ENCODE measurements at regions not wholly inside any gene's neighbourhood (a gene's known extent, or its start where the extent isn't known, plus 50 kb on each side); places are given as distances from the start of the nearest gene placed in this dataset.

DNA sequence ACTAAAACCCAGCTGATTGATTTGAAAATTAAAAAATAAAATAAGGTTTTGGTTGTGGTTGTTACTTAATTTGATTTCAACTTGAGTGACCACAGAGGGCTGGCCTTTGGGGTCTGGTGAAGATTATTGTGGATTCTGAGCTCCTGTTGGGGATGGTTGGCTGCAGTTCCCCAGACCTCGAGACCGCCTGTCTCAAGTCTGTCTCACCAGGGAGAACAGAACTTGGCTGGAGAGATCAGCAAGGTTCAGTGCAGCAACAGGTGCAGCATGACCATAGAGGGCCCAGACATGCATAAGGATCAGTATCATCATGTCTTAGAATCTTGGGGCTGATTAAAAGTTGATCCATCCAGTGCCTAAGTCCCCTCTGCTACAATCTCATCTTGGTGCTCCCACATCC is 491.9 kb downstream of the BCOR start:
- no peak overlapping the region for H3K4me3 ChIP-seq (ENCODE audit: low read depth, low read length)
- no peak for DNase-seq (ENCODE audit: low read depth, low spot score)
- TF ChIP-seq CTCF (IDR thresholded peaks at IDR 0.05; ENCODE audit: low read depth, low read length), result no peak
- in situ Hi-C loops (cut with HindIII; ENCODE audit: low sequenced_read_pairs), result no loop called here

GRCh38 chrX:39609941-39610340 is 487.8 kb downstream of the BCOR start:
- DNase-seq (ENCODE audit: low read depth, low spot score), result no peak
- H3K4me3 ChIP-seq (ENCODE audit: low read depth, low read length), result no peak overlapping the region
- in situ Hi-C loops (cut with HindIII; ENCODE audit: low sequenced_read_pairs), result no loop called here
- TF ChIP-seq CTCF (IDR thresholded peaks at IDR 0.05; ENCODE audit: low read depth, low read length), result no peak

GRCh38 chrX:39611468-39611867 is 486.3 kb downstream of the BCOR start:
- no peak for TF ChIP-seq CTCF (IDR thresholded peaks at IDR 0.05; ENCODE audit: low read depth, low read length)

DNA sequence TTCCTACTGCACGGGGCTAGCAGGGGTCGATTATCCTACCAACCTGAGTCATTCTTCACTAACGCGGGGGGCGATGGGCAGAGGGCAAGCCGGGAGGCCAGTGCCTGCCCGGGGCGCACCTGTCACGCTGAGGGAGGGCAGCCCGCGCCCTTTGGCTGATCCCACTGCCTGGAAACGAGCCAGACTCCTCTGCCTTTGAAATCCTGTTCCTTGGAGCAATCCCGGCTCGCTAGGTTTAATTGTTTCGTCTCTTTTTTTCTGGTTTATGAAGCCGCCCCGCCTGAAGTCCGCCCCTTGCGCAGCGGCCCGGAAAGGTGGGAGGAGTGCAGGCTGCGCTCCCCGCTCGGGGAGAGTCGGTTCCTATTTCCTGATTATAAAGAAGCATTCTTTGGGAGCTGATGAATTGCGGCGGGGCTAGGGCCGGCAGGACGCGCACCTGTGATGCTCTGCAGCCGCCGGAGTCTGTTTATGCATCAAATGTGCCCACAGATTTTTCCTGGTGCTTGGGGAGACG is 484.2 kb downstream of the BCOR start:
- peak; percentile 1 for DNase-seq (ENCODE audit: low read depth, low spot score)
- H3K4me3 ChIP-seq (ENCODE audit: low read depth, low read length), result no peak overlapping the region
- no peak for TF ChIP-seq CTCF (IDR thresholded peaks at IDR 0.05; ENCODE audit: low read depth, low read length)
- in situ Hi-C loops (cut with HindIII; ENCODE audit: low sequenced_read_pairs), result no loop called here

More at GRCh38 chrX:39611468-39611867, 486.3 kb downstream of the BCOR start:
- in situ Hi-C loops (cut with HindIII; ENCODE audit: low sequenced_read_pairs), result no loop called here
- no peak for DNase-seq (ENCODE audit: low read depth, low spot score)
- H3K4me3 ChIP-seq (ENCODE audit: low read depth, low read length), result no peak overlapping the region

GRCh38 chrX:39613997-39614679 is 483.6 kb downstream of the BCOR start:
- in situ Hi-C loops (cut with HindIII; ENCODE audit: low sequenced_read_pairs), result no loop called here
- no peak for TF ChIP-seq CTCF (IDR thresholded peaks at IDR 0.05; ENCODE audit: low read depth, low read length)
- no peak overlapping the region for H3K4me3 ChIP-seq (ENCODE audit: low read depth, low read length)
- no peak for DNase-seq (ENCODE audit: low read depth, low spot score)

GRCh38 chrX:39614680-39614998 is 483.1 kb downstream of the BCOR start:
- H3K4me3 ChIP-seq (ENCODE audit: low read depth, low read length), result no peak overlapping the region

More at GRCh38 chrX:39614680-39614998, 483.1 kb downstream of the BCOR start:
- no peak for DNase-seq (ENCODE audit: low read depth, low spot score)
- in situ Hi-C loops (cut with HindIII; ENCODE audit: low sequenced_read_pairs), result no loop called here
- no peak for TF ChIP-seq CTCF (IDR thresholded peaks at IDR 0.05; ENCODE audit: low read depth, low read length)
